ENCODE measurements at regions not wholly inside any gene's neighbourhood (a gene's known extent, or its start where the extent isn't known, plus 50 kb on each side); places are given as distances from the start of the nearest gene placed in this dataset.

DNA sequence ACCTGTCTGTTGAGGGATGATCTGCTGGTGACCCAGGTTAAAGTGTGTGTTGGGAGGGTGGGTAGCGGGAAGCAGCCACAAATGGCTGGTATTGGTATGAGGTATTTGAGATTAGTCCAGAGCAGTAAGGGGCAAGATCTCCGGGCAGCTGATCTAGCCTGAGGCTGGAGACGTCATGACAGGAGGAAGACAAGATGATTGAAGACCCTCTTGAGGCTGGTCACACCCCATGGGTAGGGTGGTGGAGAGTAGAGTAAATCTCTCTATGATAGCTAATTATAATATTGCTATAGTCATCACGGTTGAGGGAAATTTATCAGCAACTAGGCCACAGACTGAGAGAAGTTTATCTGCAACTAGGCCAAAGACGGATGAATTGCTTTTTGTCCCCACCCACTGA lies 128.5 kb downstream of the CDCA7 start:
- Histone ChIP-seq H3K4me3 (no peak overlapping the region), H3K4me2 (no peak overlapping the region), H3K27ac (no peak overlapping the region), H3K4me1 (no peaks in the 10 kb centered on the region), H3K9me3 (no peaks in the 10 kb centered on the region)
- no peak for FAIRE-seq
- 74% methylated on average over 5 of the region's 5 CpGs for WGBS (ENCODE audit: missing lambda C conversion rate)
- no peak for DNase-seq (ENCODE audit: low read depth in 1 of 2, low spot score in 1 of 2)
- no peak for TF ChIP-seq RARB (CRISPR knock-in tag; IDR thresholded peaks at IDR 0.05)
- TF ChIP-seq HEYL (CRISPR knock-in tag; IDR thresholded peaks at IDR 0.05): no peak
- TF ChIP-seq RFX5 (IDR thresholded peaks at IDR 0.05): no peak
- TF ChIP-seq RNF2 (IDR thresholded peaks at IDR 0.05; ENCODE audit: borderline replicate concordance, low read depth): no peak
- no peak for TF ChIP-seq POLR2A (IDR thresholded peaks at IDR 0.05; ENCODE audit: low read length)
- no peak for TF ChIP-seq ATOH8 (CRISPR knock-in tag; IDR thresholded peaks at IDR 0.05; ENCODE audit: low read depth)
- TF ChIP-seq HMGXB4 (CRISPR knock-in tag; IDR thresholded peaks at IDR 0.05; ENCODE audit: borderline replicate concordance): no peak
- no peak for TF ChIP-seq BHLHE40 (IDR thresholded peaks at IDR 0.05; ENCODE audit: low read depth, low read length)
- no peak for TF ChIP-seq HDAC2 (IDR thresholded peaks at IDR 0.05)
- TF ChIP-seq EP300 (IDR thresholded peaks at IDR 0.05): no peak
- no peak for TF ChIP-seq CHD2 (IDR thresholded peaks at IDR 0.05; ENCODE audit: low read length, partially characterized antibody)
- no peak for TF ChIP-seq MAFK (IDR thresholded peaks at IDR 0.05; ENCODE audit: partially characterized antibody)
- TF ChIP-seq KDM1A (IDR thresholded peaks at IDR 0.05; ENCODE audit: low read depth): no peak
- TF ChIP-seq JUNB (IDR thresholded peaks at IDR 0.05): no peak
- no peak for TF ChIP-seq HOXB5 (CRISPR knock-in tag; IDR thresholded peaks at IDR 0.05)
- TF ChIP-seq HOXB13 (CRISPR knock-in tag; IDR thresholded peaks at IDR 0.05; ENCODE audit: low read depth): no peak
- TF ChIP-seq ZNF302 (CRISPR knock-in tag; IDR thresholded peaks at IDR 0.05): no peak
- TF ChIP-seq MYC (IDR thresholded peaks at IDR 0.05; ENCODE audit: borderline replicate concordance, low read length): no peak
- TF ChIP-seq ZC3H11A (IDR thresholded peaks at IDR 0.05): no peak
- TF ChIP-seq, protein P1, sequence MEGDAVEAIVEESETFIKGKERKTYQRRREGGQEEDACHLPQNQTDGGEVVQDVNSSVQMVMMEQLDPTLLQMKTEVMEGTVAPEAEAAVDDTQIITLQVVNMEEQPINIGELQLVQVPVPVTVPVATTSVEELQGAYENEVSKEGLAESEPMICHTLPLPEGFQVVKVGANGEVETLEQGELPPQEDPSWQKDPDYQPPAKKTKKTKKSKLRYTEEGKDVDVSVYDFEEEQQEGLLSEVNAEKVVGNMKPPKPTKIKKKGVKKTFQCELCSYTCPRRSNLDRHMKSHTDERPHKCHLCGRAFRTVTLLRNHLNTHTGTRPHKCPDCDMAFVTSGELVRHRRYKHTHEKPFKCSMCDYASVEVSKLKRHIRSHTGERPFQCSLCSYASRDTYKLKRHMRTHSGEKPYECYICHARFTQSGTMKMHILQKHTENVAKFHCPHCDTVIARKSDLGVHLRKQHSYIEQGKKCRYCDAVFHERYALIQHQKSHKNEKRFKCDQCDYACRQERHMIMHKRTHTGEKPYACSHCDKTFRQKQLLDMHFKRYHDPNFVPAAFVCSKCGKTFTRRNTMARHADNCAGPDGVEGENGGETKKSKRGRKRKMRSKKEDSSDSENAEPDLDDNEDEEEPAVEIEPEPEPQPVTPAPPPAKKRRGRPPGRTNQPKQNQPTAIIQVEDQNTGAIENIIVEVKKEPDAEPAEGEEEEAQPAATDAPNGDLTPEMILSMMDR (IDR thresholded peaks at IDR 0.05): no peak
- ChIA-PET POLR2A (no interaction called here), CTCF (interaction anchor here (0.5 kb wide), 1 partner anchor 1960 kb away, joined by 3 read pairs; no protein-coding TSS in a partner anchor)
- ATAC-seq: no peak

DNA sequence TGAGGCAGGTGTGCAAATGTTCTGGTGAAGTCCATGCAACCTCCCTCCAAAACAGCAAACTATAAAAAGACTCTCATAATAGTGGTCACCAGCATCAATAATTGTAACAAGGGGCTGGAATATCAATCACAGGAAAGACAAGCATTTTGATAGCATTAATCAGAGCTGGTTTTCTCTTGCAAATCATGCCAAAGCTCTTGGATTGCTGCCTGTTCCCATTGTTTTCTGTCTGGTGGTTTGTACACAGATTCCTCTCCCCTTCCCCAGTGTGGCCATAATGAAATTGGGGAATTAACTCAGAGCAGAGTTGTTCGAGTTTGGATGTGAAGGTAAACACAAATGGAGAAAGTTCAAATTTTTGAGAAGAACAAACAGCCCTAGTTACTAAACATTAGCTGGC lies 134.2 kb downstream of the CDCA7 start:
- ATAC-seq (no peak), DNase-seq (ENCODE audit: low read depth in 1 of 2, low spot score in 1 of 2) (no peak), FAIRE-seq (no peak)
- Histone ChIP-seq H3K27ac (no peak overlapping the region), H3K4me2 (no peak overlapping the region), H3K9me3 (no peaks in the 10 kb centered on the region), H3K4me1 (no peaks in the 10 kb centered on the region), H3K4me3 (no peak overlapping the region)
- no peak for TF ChIP-seq NPAS2 (CRISPR knock-in tag; IDR thresholded peaks at IDR 0.05; ENCODE audit: borderline replicate concordance)
- no peak for TF ChIP-seq POLR2AphosphoS2 (conservative IDR thresholded peaks at IDR 0.05; ENCODE audit: low read length)
- no peak for TF ChIP-seq PBX3 (IDR thresholded peaks at IDR 0.05)
- no peak for TF ChIP-seq ZSCAN20 (CRISPR knock-in tag; IDR thresholded peaks at IDR 0.05)
- no peak for TF ChIP-seq TP53 (CRISPR knock-in tag; IDR thresholded peaks at IDR 0.05)
- TF ChIP-seq MAZ (IDR thresholded peaks at IDR 0.05; ENCODE audit: borderline replicate concordance, low read depth, low read length): no peak
- TF ChIP-seq POLR2A (IDR thresholded peaks at IDR 0.05; ENCODE audit: low read length): no peak
- TF ChIP-seq ZC3H11A (IDR thresholded peaks at IDR 0.05): no peak
- TF ChIP-seq CHD4 (IDR thresholded peaks at IDR 0.05; ENCODE audit: borderline replicate concordance): no peak
- CTCF ChIA-PET: interaction anchor here (1.9 kb wide), 1 partner anchor 9 kb away, joined by 5 read pairs; no protein-coding TSS in a partner anchor
- POLR2A ChIA-PET: no interaction called here
- WGBS (ENCODE audit: missing lambda C conversion rate): 0% methylated on average over 1 of the region's 1 CpG

All from A549 (cell line).